Prostate gland (tissue), 2 donors: ENCODE measurements at regions not wholly inside any gene's neighbourhood (a gene's known extent, or its start where the extent isn't known, plus 50 kb on each side); places are given as distances from the start of the nearest gene placed in this dataset.

Experiments used
- CTCF ChIP-seq, 4 experiments: fragments of 200-600 bp in 2 of 4; fragments of 450-650 bp in 2 of 4; sonication (generic) in 2 of 4; IDR thresholded peaks; 1 replicate in 3 of 4; 2 replicates in 1 of 4; pipeline ENCODE4 v1.5.1; 2016 to 2019; ENCODE audit warnings: antibody characterized with exemption in 4 of 4, mild to moderate bottlenecking in 2 of 4, moderate library complexity in 2 of 4
- POLR2AphosphoS5 ChIP-seq: sonication (generic); formaldehyde crosslinking; IDR thresholded peaks from one replicate; pipeline ENCODE4 v1.6.1; 2017; ENCODE audit warnings: antibody characterized with exemption

GRCh38 chr6:101202867-101203374, 190.6 kb upstream of the GRIK2 start:
- no peak for TF ChIP-seq POLR2AphosphoS5
- TF ChIP-seq CTCF (IDR thresholded peaks at IDR 0.05): no peak
